Activated CD4-positive, alpha-beta memory T cell treated with anti-CD3 and anti-CD28 coated beads for 36 hours (primary cell): ENCODE measurements at regions not wholly inside any gene's neighbourhood (a gene's known extent, or its start where the extent isn't known, plus 50 kb on each side); places are given as distances from the start of the nearest gene placed in this dataset.
"Not testable (repeated sequence)": the region's sequence is repeated elsewhere in the genome, so short reads cannot be mapped to it uniquely, and the experiment has no call there.

Experiments used
- CTCF ChIA-PET: fragments of 350-600 bp; sonication (Branson Sonifier 250); formaldehyde crosslinking; loops from one replicate; lab custom pipeline; 2021; ENCODE audit warnings: antibody characterized with exemption, inconsistent platforms; lab: Charles Lee
- POLR2A ChIA-PET: fragments of 350-600 bp; sonication (Branson Sonifier 250); formaldehyde crosslinking; loops from one replicate; lab custom pipeline; 2021; ENCODE audit warnings: antibody characterized with exemption; lab: Charles Lee
- DNase-seq: peaks from one replicate; pipeline ENCODE4 v3.0.0-alpha.2; 2020
- H3K27ac Mint-ChIP-seq: one replicate; pipeline ENCODE4 v1.8.0; 2021; ENCODE audit warnings: mixed read lengths
- H3K27me3 Mint-ChIP-seq: one replicate; pipeline ENCODE4 v1.8.0; 2021; ENCODE audit warnings: mixed read lengths
- H3K36me3 Mint-ChIP-seq: one replicate; pipeline ENCODE4 v1.8.0; 2021; ENCODE audit warnings: mixed read lengths
- H3K4me1 Mint-ChIP-seq: one replicate; pipeline ENCODE4 v1.8.0; 2021; ENCODE audit warnings: low read depth, mixed read lengths
- H3K4me3 Mint-ChIP-seq: one replicate; pipeline ENCODE4 v1.8.0; 2021; ENCODE audit warnings: mild to moderate bottlenecking, mixed read lengths
- H3K9me3 Mint-ChIP-seq: one replicate; pipeline ENCODE4 v1.8.0; 2021; ENCODE audit warnings: mixed read lengths
- intact Hi-C: fragments of 100-400 bp; cut with micrococcal nuclease; formaldehyde crosslinking; loops from one replicate; pipeline ENCODE4 v1.15.1; 2023

GRCh38 chr2:228956701-228957474, 314.2 kb downstream of the PID1 start:
- peaks cover 4% of the 10 kb centered on the region for H3K9me3 Mint-ChIP-seq
- H3K4me1 Mint-ChIP-seq: no peaks in the 10 kb centered on the region
- H3K36me3 Mint-ChIP-seq: no peaks in the 10 kb centered on the region
- no peak for DNase-seq
- ChIA-PET POLR2A (no interaction called here), CTCF (no interaction called here)
- H3K4me3 Mint-ChIP-seq: no peak overlapping the region
- no peaks in the 10 kb centered on the region for H3K27me3 Mint-ChIP-seq
- no peak overlapping the region for H3K27ac Mint-ChIP-seq
- intact Hi-C loops: no loop called here

- Mint-ChIP-seq H3K9me3 (peaks cover 8% of the 10 kb centered on the region), H3K27me3 (no peaks in the 10 kb centered on the region), H3K4me3 (no peak overlapping the region), H3K36me3 (no peaks in the 10 kb centered on the region), H3K4me1 (no peaks in the 10 kb centered on the region), H3K27ac (no peak overlapping the region)
- CTCF ChIA-PET: no interaction called here
- no peak for DNase-seq
- POLR2A ChIA-PET: no interaction called here
- intact Hi-C loops: no loop called here
These were observed 321.3 kb downstream of the PID1 start for GRCh38 chr2:228949831-228950230.

- Mint-ChIP-seq H3K27me3 (no peaks in the 10 kb centered on the region), H3K27ac (no peak overlapping the region), H3K4me1 (no peaks in the 10 kb centered on the region), H3K4me3 (no peak overlapping the region), H3K9me3 (peaks cover 9% of the 10 kb centered on the region), H3K36me3 (no peaks in the 10 kb centered on the region)
- POLR2A ChIA-PET: no interaction called here
- CTCF ChIA-PET: no interaction called here
- intact Hi-C loops: no loop called here
- no peak for DNase-seq
These were observed 325.4 kb downstream of the PID1 start for GRCh38 chr2:228945710-228946109.

- H3K4me3 Mint-ChIP-seq: no peak overlapping the region
- H3K36me3 Mint-ChIP-seq: no peaks in the 10 kb centered on the region
- ChIA-PET CTCF (no interaction called here), POLR2A (no interaction called here)
- DNase-seq: no peak
- H3K27ac Mint-ChIP-seq: no peak overlapping the region
- H3K27me3 Mint-ChIP-seq: no peaks in the 10 kb centered on the region
- H3K4me1 Mint-ChIP-seq: no peaks in the 10 kb centered on the region
- H3K9me3 Mint-ChIP-seq: peaks cover 5% of the 10 kb centered on the region
- intact Hi-C loops: no loop called here
These were observed 328.2 kb downstream of the PID1 start for GRCh38 chr2:228942856-228943255.

- CTCF ChIA-PET: no interaction called here
- DNase-seq: no peak
- Mint-ChIP-seq H3K9me3 (peaks cover 14% of the 10 kb centered on the region), H3K27me3 (no peaks in the 10 kb centered on the region), H3K27ac (no peak overlapping the region), H3K4me1 (no peaks in the 10 kb centered on the region), H3K4me3 (no peak overlapping the region), H3K36me3 (peaks cover 3% of the 10 kb centered on the region)
- intact Hi-C loops: no loop called here
- POLR2A ChIA-PET: no interaction called here
These were observed 332.5 kb downstream of the PID1 start for GRCh38 chr2:228938629-228939028.

- Mint-ChIP-seq H3K4me3 (no peak overlapping the region), H3K4me1 (no peaks in the 10 kb centered on the region), H3K36me3 (no peaks in the 10 kb centered on the region), H3K9me3 (peaks cover 14% of the 10 kb centered on the region), H3K27ac (no peak overlapping the region), H3K27me3 (no peaks in the 10 kb centered on the region)
- DNase-seq: no peak
- CTCF ChIA-PET: no interaction called here
- intact Hi-C loops: no loop called here
- POLR2A ChIA-PET: no interaction called here
These were observed 343.8 kb downstream of the PID1 start for GRCh38 chr2:228927028-228928010.

GRCh38 chr2:228919808-228920207, 351.3 kb downstream of the PID1 start:
- Mint-ChIP-seq H3K9me3 (peaks cover 6% of the 10 kb centered on the region), H3K27me3 (no peaks in the 10 kb centered on the region), H3K36me3 (no peaks in the 10 kb centered on the region), H3K27ac (no peak overlapping the region), H3K4me1 (no peaks in the 10 kb centered on the region), H3K4me3 (no peak overlapping the region)
- ChIA-PET POLR2A (no interaction called here), CTCF (no interaction called here)
- intact Hi-C loops: no loop called here
- no peak for DNase-seq

GRCh38 chr2:228917220-228917619, 353.9 kb downstream of the PID1 start:
- ChIA-PET CTCF (no interaction called here), POLR2A (no interaction called here)
- H3K9me3 Mint-ChIP-seq: no peaks in the 10 kb centered on the region
- no peaks in the 10 kb centered on the region for H3K4me1 Mint-ChIP-seq
- no peaks in the 10 kb centered on the region for H3K27me3 Mint-ChIP-seq
- no peak overlapping the region for H3K4me3 Mint-ChIP-seq
- H3K27ac Mint-ChIP-seq: no peak overlapping the region
- intact Hi-C loops: no loop called here
- DNase-seq: no peak
- no peaks in the 10 kb centered on the region for H3K36me3 Mint-ChIP-seq

GRCh38 chr2:228916416-228917090, 354.5 kb downstream of the PID1 start:
- H3K4me3 Mint-ChIP-seq: no peak overlapping the region
- no peaks in the 10 kb centered on the region for H3K36me3 Mint-ChIP-seq
- ChIA-PET CTCF (no interaction called here), POLR2A (no interaction called here)
- H3K9me3 Mint-ChIP-seq: no peaks in the 10 kb centered on the region
- no peaks in the 10 kb centered on the region for H3K4me1 Mint-ChIP-seq
- intact Hi-C loops: no loop called here
- no peaks in the 10 kb centered on the region for H3K27me3 Mint-ChIP-seq
- no peak for DNase-seq
- no peak overlapping the region for H3K27ac Mint-ChIP-seq

GRCh38 chr2:228913176-228913575, 357.9 kb downstream of the PID1 start:
- Mint-ChIP-seq H3K27ac (no peak overlapping the region), H3K4me1 (no peaks in the 10 kb centered on the region), H3K9me3 (no peaks in the 10 kb centered on the region), H3K27me3 (no peaks in the 10 kb centered on the region), H3K4me3 (no peak overlapping the region), H3K36me3 (no peaks in the 10 kb centered on the region)
- DNase-seq: no peak
- intact Hi-C loops: no loop called here
- ChIA-PET POLR2A (no interaction called here), CTCF (no interaction called here)

- H3K9me3 Mint-ChIP-seq, H3K4me1 Mint-ChIP-seq: not testable (repeated sequence)
These were observed 360.2 kb downstream of the PID1 start for GRCh38 chr2:228910872-228911271.

GRCh38 chr2:228902176-228902575, 368.9 kb downstream of the PID1 start:
- intact Hi-C loops: no loop called here
- ChIA-PET POLR2A (no interaction called here), CTCF (no interaction called here)
- Mint-ChIP-seq H3K9me3 (no peaks in the 10 kb centered on the region), H3K36me3 (no peaks in the 10 kb centered on the region), H3K4me1 (no peaks in the 10 kb centered on the region), H3K27me3 (no peaks in the 10 kb centered on the region), H3K27ac (no peak overlapping the region), H3K4me3 (no peak overlapping the region)
- no peak for DNase-seq

More at GRCh38 chr2:228910872-228911271, 360.2 kb downstream of the PID1 start:
- DNase-seq, H3K27ac Mint-ChIP-seq, H3K27me3 Mint-ChIP-seq, POLR2A ChIA-PET, H3K36me3 Mint-ChIP-seq, intact Hi-C loops, H3K4me3 Mint-ChIP-seq, CTCF ChIA-PET: not testable (repeated sequence)
